OCI-LY1 (cell line): ENCODE measurements at regions not wholly inside any gene's neighbourhood (a gene's known extent, or its start where the extent isn't known, plus 50 kb on each side); places are given as distances from the start of the nearest gene placed in this dataset.

Experiments used
- H2AFZ ChIP-seq: fragments of 200-600 bp; sonication (generic), shearing (Covaris generic); 2 replicates; pipeline ENCODE4 v1.6.0; 2014; ENCODE audit warnings: antibody characterized with exemption, mild to moderate bottlenecking, low read length
- H3F3A ChIP-seq: fragments of 200-600 bp; sonication (generic), shearing (Covaris generic); 2 replicates; pipeline ENCODE4 v1.6.0; 2014; ENCODE audit warnings: mild to moderate bottlenecking, antibody characterized with exemption, low read length, moderate library complexity; ENCODE audit not compliant: insufficient read depth
- H3K27ac ChIP-seq: fragments of 200-600 bp; sonication (generic); 2 replicates; pipeline ENCODE4 v1.5.1; 2014; ENCODE audit warnings: low read length, mixed run types, mild to moderate bottlenecking, low read depth; ENCODE audit not compliant: poor library complexity, severe bottlenecking
- H3K27me3 ChIP-seq: fragments of 200-600 bp; sonication (generic); 2 replicates; pipeline ENCODE4 v1.6.0; 2014; ENCODE audit warnings: antibody characterized with exemption, mild to moderate bottlenecking, low read length, moderate library complexity; ENCODE audit not compliant: insufficient read depth
- H3K36me3 ChIP-seq: fragments of 200-600 bp; sonication (generic); 2 replicates; pipeline ENCODE4 v1.6.1; 2014; ENCODE audit warnings: mild to moderate bottlenecking, antibody characterized with exemption, low read length, moderate library complexity, mixed read lengths; ENCODE audit not compliant: insufficient read depth
- H3K4me1 ChIP-seq: fragments of 200-600 bp; sonication (generic); 2 replicates; pipeline ENCODE4 v1.5.1; 2014; ENCODE audit warnings: mild to moderate bottlenecking, low read length, moderate library complexity; ENCODE audit not compliant: insufficient read depth, severe bottlenecking
- H3K4me2 ChIP-seq: fragments of 200-600 bp; sonication (generic), shearing (Covaris generic); 2 replicates; pipeline ENCODE4 v1.6.1; 2014; ENCODE audit warnings: low read length
- H3K4me3 ChIP-seq: fragments of 200-600 bp; sonication (generic); 2 replicates; pipeline ENCODE4 v1.5.1; 2014; ENCODE audit warnings: low read length, low read depth, mild to moderate bottlenecking, mixed read lengths; ENCODE audit not compliant: poor library complexity, severe bottlenecking
- H3K79me2 ChIP-seq: fragments of 200-600 bp; shearing (Covaris generic); 2 replicates; pipeline ENCODE4 v1.6.1; 2016; ENCODE audit warnings: mixed run types, low read length, mixed read lengths; ENCODE audit not compliant: insufficient read depth
- H3K9ac ChIP-seq: fragments of 200-600 bp; sonication (generic), shearing (Covaris generic); 2 replicates; pipeline ENCODE4 v1.6.1; 2014; ENCODE audit warnings: mild to moderate bottlenecking, low read length, mixed read lengths
- H3K9me2 ChIP-seq: fragments of 200-600 bp; sonication (generic), shearing (Covaris generic); 2 replicates; pipeline ENCODE4 v1.6.1; 2014; ENCODE audit warnings: low read depth, mild to moderate bottlenecking, low read length, mixed read lengths
- H3K9me3 ChIP-seq: fragments of 200-600 bp; shearing (Covaris generic); 2 replicates; pipeline ENCODE4 v1.6.1; 2014; ENCODE audit warnings: low read length, mixed read lengths
- H4K20me1 ChIP-seq: fragments of 200-600 bp; sonication (generic), shearing (Covaris generic); 2 replicates; pipeline ENCODE4 v1.6.0; 2016; ENCODE audit warnings: mild to moderate bottlenecking, low read length; ENCODE audit not compliant: insufficient read depth
- EZH2 ChIP-seq: fragments of 200-600 bp; sonication (generic), shearing (Covaris generic); IDR thresholded peaks from 2 replicates; pipeline ENCODE4 v1.8.0; 2017; ENCODE audit warnings: borderline replicate concordance, mixed run types, mild to moderate bottlenecking, antibody characterized with exemption, low read length, moderate library complexity, mixed read lengths
- TF ChIP-seq, protein P1 (sequence below): fragments of 200-600 bp; sonication (generic), shearing (Covaris generic); IDR thresholded peaks from 2 replicates; pipeline ENCODE4 v1.5.1; 2017; ENCODE audit warnings: mild to moderate bottlenecking, antibody characterized with exemption, low read length, moderate library complexity, mixed read lengths

- Histone ChIP-seq H3K9ac (no peak overlapping the region), H3K4me1 (no peaks in the 10 kb centered on the region), H3K27ac (no peak overlapping the region), H3K36me3 (no peaks in the 10 kb centered on the region), H4K20me1 (no peaks in the 10 kb centered on the region), H3F3A (no peaks in the 10 kb centered on the region), H3K4me3 (no peak overlapping the region), H3K27me3 (no peaks in the 10 kb centered on the region), H3K9me2 (no peaks in the 10 kb centered on the region), H3K9me3 (no peaks in the 10 kb centered on the region), H2AFZ (no peak overlapping the region), H3K4me2 (no peak overlapping the region), H3K79me2 (no peaks in the 10 kb centered on the region)
- TF ChIP-seq, protein P1, sequence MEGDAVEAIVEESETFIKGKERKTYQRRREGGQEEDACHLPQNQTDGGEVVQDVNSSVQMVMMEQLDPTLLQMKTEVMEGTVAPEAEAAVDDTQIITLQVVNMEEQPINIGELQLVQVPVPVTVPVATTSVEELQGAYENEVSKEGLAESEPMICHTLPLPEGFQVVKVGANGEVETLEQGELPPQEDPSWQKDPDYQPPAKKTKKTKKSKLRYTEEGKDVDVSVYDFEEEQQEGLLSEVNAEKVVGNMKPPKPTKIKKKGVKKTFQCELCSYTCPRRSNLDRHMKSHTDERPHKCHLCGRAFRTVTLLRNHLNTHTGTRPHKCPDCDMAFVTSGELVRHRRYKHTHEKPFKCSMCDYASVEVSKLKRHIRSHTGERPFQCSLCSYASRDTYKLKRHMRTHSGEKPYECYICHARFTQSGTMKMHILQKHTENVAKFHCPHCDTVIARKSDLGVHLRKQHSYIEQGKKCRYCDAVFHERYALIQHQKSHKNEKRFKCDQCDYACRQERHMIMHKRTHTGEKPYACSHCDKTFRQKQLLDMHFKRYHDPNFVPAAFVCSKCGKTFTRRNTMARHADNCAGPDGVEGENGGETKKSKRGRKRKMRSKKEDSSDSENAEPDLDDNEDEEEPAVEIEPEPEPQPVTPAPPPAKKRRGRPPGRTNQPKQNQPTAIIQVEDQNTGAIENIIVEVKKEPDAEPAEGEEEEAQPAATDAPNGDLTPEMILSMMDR: no peak
- no peak for TF ChIP-seq EZH2
Observed at GRCh38 chr5:82408033-82408432, 129.9 kb upstream of the RPS23 start.

DNA sequence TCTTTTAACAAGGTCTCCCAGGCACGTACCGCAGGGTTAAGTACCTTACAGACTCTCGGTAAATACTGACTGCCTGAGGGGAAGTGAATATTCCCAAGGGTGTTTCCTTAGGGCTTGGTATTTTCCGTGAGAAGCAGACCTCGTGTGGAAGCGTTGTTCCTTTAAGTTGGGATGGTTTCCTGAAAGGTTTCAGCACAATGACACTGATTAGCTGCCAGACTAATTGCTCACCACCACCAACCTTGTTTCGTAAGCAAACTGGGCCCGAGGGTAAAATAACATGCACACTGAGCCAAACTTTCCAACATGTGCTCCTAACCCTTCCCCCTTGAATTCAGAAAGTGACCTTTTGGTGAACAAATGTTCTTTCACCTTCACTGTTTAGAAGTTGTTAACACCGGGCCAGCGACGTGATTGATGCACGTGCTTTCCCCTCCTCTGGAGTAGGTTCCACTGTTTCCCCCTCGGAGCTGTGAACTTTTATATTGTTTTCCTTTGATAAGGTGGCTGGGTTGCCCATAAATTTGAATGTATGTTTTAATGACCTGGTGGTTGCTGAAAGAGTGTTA, 128.1 kb upstream of the RPS23 start:
- Histone ChIP-seq H2AFZ (no peak overlapping the region), H3K4me3 (no peak overlapping the region), H3F3A (no peaks in the 10 kb centered on the region), H3K4me2 (no peak overlapping the region), H3K27me3 (no peaks in the 10 kb centered on the region), H3K9ac (no peak overlapping the region), H3K27ac (no peak overlapping the region), H4K20me1 (no peaks in the 10 kb centered on the region), H3K9me2 (no peaks in the 10 kb centered on the region), H3K36me3 (no peaks in the 10 kb centered on the region), H3K9me3 (no peaks in the 10 kb centered on the region), H3K79me2 (no peaks in the 10 kb centered on the region), H3K4me1 (no peaks in the 10 kb centered on the region)
- TF ChIP-seq, protein P1: no peak
- TF ChIP-seq EZH2: no peak

- Histone ChIP-seq H3F3A (no peaks in the 10 kb centered on the region), H3K9me3 (no peaks in the 10 kb centered on the region), H3K27ac (no peak overlapping the region), H3K27me3 (no peaks in the 10 kb centered on the region), H3K9ac (no peak overlapping the region), H3K4me2 (no peak overlapping the region), H3K9me2 (no peaks in the 10 kb centered on the region), H3K4me1 (no peaks in the 10 kb centered on the region), H3K36me3 (no peaks in the 10 kb centered on the region), H3K4me3 (no peak overlapping the region), H2AFZ (no peak overlapping the region), H3K79me2 (no peaks in the 10 kb centered on the region), H4K20me1 (no peaks in the 10 kb centered on the region)
- no peak for TF ChIP-seq EZH2
- TF ChIP-seq, protein P1: no peak
Observed at GRCh38 chr5:82405618-82406204, 127.6 kb upstream of the RPS23 start.
